ENCODE measurements at regions not wholly inside any gene's neighbourhood (a gene's known extent, or its start where the extent isn't known, plus 50 kb on each side); places are given as distances from the start of the nearest gene placed in this dataset.
A peak's percentile ranks its signal among the peaks of the same experiment; 100 is the strongest.

DNA sequence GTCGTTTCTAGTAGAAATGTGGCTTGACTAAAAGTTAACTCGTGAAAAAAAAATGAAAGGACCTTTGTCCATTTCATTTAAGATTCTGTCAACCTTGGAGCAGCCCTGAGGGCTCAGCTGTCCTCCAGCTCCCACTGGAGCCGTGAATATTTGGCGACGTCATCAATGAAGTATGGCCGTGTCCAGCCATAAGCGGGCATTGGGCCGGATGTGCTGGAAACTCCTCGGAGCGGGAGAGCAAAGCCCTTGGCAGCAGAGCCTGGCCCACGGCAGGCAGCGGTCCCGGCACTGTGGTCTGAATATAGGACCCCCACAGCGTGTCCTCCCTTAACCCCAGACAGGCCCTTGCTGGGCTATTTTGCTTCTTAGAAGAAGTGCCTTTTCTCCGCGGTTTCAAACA is 50.0 kb downstream of the JAKMIP3 start:
- peak; percentile 25 for DNase-seq

DNA sequence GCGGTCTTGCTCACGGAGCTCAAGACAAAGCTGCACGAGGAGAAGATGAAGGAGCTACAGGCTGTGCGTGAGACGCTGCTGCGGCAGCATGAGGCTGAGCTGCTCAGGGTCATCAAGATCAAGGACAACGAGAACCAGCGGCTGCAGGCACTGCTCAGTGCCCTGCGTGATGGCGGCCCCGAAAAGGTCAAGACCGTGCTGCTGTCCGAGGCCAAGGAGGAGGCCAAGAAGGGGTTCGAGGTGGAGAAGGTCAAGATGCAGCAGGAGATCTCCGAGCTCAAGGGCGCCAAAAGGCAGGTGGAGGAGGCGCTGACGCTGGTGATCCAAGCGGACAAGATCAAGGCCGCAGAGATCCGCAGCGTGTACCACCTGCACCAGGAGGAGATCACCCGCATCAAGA is 51.4 kb downstream of the JAKMIP3 start:
- no peak for DNase-seq

DNA sequence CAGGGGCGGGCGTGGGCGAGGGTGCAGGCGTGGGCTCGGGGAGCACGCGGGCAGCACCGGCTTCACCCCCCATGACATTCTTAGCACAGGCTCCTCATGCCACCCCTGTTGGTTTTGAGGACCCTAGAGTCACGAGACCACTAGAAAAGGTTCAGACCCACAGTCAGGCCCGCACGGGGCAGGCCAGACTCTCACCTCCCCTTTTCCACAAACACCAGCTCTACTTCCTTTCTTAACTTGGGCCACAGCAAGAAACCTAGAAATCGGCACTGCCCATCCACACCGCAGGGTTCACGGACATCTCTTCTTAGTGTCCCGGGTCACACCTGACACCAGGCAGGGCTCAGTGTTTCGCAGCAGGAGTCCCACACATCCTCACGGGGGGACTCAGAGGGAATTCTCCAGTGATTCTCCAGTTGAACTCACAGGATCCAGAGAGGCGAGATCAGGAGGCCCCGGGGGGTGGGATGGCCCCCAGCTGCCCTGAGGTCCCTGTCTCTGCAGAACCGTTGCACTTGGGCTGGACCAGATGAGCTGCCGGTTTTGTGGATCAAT is 52.0 kb downstream of the JAKMIP3 start:
- no peak for DNase-seq

DNA sequence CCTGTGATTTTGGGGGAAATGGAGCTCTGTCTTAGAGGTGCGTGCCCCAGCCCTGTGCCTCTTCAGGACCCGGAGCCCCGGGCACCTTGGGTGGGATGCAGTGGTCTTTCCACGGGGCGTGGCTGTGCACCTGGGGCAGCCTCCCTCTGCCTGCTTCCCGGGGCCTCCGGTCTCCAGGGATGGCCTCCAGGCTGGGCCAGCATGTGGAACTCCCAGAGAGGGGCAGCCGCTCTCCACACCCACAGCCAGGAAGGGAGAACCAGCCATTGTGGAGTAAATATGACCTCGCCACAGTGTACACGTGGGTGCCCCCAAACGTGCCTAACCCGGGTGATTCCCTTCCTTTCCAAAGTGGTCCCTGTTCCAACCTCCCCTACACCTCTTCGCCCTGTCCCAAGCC is 52.6 kb downstream of the JAKMIP3 start:
- no peak for DNase-seq

DNA sequence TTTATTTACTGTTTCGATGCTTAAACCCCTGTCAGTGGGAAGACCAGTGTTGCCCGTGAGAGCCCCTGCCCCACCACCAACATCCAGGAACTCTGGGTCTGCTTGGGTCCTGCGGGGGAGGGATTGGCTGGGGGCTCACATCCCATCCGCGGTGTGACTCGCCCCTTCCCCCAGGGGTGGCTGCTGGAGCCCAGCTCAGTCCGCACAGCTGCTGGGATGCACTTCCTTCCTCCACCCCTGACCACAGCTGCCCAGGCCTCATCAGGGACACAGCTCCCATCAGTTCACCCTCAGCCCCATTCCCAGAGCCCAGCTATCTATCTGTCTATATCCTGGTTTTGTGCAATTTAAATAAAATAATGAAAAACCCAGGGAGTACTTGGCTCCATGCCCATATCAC is 54.5 kb downstream of the JAKMIP3 start:
- no peak for DNase-seq

DNA sequence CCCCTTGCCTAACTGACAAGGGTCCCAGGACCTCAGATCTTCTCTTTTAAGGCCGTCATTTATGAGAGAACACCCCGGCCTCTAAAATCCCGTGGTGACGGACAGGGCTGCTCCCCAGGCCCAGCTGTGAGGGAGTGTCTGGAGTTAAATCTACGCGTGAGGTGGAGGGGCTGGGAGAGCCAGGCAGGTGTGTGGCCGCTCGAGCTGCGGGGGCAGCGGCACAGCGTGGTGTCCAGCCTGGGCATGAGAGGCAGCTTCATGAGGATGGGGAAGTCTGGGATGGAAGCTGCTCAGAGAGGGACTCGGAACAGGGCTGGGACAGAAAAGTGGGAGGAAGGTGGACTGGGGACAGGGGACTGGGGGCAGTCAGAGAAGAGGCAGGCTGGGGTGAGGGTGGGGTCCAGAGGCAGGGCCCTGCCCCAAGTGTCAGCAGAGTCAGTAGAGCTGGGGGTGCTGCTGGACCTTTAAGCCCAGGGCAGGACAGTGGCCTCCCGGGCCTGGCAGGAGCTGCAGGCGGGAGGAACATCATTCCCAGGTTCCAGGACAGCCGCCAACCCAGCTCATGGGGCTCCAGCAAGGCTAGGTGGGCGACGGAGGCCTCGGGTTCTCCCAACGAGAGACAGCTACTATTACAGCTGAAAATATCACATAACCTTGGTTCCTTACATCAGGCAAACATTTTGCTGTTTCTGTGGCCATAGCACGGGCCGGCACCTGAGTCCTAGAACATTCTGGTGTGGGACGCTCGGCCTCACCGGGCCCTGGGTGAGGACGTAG is 55.2 kb downstream of the JAKMIP3 start:
- DNase-seq = no peak

DNA sequence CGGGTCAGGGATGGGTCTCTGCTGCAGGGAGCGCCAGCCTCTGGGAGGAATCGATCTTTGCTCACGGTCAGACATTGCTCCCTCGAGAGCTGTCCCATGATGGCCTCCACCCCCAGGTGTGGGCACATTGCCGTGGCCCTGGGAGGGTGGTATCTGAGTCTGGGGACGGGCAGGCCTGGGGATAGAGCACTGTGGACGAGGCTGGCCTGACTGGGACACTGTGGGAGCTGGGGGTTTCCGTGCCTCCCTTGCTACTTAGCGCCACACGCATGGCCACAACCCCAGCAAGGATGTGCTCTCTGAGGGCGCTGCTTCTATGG is 55.7 kb downstream of the JAKMIP3 start:
- no peak for DNase-seq

DNA sequence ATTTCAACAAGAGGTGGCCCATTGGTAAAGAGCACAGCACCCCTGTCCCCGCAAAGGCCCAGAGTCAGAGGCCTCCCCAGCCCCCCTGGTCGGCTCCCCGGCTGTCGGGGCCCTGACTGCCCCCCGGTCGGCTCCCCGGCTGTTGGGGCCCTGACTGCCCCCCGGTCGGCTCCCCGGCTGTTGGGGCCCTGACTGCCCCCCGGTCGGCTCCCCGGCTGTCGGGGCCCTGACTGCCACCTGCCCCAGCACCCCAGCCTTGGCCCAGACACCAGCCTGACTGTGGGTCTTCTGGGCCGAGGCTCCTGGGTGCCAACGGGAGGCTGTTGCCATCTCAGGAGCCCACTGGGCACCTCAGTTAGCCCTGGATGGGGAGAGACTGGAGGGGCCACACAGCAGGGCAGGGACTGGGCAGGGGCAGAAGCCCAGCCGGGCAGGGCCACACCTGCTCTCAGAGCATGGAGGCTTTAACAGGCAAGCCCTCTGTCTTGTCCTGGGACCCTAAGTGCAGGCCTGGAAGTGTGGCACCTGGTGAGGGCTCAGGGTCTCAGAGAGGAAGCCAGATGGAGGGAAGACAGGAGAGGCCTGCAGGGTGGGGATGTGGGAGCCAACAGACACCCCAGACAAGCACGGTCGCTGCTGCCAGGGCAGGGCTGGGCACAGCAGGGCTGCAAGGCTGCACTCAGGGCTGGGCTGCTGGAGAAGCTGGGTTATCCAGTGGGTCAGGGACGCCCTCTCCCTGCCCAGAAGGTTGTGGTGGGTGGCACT is 56.5 kb downstream of the JAKMIP3 start:
- no peak for DNase-seq

DNA sequence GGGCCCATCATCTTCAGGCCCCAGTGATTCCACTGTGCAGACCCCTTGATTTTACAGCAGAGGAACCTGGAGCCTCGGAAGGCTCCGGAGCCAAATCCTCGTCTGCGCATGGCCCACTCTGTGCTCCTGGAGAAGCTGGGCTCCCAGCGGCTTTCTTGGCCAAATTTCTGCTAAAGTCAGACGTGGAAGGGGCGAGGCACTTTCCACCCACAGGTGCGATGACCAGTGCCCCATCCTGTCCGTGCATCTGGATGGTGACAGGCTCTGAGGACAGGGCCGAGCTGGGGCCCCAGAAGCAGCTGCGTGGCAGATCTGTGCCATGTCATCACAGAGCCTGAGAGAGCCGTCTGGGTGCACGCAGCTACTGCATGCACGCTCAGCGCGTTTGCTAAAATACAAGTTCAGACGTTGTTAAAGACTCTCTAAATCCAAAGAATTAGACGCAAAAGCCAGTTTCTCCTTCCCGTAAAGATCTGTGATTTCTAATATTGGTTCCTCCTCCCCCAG is 57.2 kb downstream of the JAKMIP3 start:
- DNase-seq = no peak

DNA sequence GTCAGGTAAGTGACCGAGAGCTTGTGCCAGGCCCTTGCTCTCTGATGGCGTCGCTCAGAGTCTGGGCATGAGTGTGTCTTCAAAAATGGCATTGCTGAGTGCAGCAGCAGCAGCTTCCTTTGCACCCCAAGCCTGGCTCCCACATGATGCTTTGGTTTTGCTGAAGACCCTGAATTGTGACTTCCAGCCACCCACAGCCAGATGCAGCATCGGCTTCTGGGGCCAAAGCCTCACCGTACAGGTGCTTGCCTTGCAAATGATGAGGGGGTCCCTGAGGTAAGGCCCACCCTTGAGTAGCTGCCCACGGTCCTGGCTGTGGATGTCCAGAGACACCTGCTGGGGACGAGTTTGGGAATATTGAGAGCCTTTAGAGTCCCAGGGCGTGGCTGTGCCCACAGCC is 57.9 kb downstream of the JAKMIP3 start:
- DNase-seq = no peak

DNA sequence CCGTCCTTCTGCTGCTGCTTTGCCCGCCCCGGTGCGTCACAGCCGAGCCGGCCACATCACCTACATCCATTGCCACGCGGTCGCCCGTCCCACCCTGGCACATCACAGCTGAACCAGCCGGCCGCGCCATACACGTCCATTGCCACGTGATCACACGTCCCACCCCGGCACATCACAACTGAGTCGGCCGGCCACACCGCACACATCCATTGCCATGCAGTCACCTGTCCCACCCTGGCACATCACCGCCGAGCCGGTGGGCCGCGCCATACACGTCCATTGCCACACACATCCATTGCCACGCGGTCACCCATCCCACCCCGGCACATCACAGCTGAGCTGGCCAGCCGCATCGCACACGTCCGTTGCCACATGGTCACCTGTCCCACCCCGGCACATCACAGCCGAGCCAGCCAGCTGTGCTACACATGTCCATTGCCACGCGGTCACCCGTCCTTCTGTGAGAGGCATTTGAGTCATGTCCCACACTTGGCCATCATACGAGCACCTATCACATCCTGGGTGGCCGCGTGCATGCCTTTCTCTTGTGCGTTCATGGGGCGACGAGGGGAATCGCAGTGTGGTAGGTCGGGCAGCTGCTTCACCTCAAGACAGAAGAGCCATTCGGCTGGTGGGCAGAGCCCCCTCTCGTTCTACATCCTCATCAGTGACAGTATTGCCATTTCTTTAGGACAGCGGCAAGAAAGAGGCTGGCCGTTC is 58.6 kb downstream of the JAKMIP3 start:
- DNase-seq = no peak

DNA sequence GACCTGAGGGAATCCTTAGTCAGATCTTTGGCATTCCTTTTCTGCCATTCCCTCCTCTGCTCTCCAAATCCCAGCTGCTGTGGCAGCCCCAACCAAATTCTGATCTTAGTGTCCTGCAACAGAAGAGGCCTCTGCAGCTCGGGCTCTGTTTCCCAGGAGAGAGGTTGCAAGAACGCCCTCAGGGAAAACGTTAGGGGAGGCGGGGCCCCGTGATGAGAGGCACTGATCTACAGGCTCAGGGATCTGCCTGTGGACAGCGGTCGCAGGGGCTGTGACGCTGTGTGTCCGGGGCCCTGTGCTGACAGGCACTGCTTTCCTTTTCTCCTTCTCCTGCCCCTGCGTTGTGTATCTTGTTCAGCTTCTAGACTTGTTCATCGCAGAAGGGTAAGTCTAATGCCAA is 57.3 kb upstream of the DPYSL4 start:
- no peak for DNase-seq

DNA sequence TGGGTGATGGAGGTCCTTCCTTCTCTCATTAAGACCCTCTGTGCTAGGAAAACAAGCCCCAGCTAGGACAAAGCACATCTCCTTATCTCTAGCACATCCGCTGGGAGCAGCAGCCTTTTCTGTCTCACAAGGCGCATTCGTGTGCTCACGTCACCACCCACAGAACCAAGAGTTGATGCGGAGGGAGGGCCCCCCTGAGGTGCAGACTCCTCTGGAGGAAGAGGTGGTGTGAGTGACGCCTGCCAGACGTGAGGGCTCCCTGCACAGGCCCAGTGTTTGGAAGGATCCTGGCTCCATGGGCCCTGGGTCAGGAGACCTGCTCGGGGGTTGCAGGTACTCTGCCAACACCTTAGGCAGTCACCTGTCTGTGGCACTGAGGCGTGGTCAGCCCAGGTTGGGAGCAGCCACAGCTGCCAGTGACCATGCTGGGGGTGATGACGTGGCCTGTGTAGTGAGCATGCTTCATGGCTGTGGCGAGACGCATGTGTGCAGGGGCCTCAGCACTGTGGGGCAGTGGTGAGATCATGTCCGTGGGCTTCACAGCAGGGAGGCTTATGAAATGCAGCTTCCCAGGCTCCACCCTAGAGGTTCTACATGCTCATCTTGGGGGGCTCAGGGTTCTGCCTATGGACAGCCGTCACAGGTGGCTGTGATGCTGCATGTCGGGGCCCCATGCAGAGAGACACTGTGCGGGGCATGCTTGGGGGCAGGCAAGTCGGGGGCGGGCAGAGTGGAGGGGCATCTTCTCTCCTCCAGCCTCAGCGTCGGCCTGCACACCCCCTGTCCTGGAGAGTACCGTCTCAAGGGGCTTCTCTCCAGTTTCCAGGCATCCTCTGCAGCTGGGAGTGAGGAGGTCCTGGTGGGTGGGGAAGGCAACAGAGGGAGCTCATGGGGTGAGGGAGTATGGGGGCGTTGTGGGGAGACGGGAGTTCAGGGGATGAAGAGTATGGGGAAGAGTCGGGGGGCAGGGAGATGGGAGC is 56.2 kb upstream of the DPYSL4 start:
- DNase-seq = no peak

DNA sequence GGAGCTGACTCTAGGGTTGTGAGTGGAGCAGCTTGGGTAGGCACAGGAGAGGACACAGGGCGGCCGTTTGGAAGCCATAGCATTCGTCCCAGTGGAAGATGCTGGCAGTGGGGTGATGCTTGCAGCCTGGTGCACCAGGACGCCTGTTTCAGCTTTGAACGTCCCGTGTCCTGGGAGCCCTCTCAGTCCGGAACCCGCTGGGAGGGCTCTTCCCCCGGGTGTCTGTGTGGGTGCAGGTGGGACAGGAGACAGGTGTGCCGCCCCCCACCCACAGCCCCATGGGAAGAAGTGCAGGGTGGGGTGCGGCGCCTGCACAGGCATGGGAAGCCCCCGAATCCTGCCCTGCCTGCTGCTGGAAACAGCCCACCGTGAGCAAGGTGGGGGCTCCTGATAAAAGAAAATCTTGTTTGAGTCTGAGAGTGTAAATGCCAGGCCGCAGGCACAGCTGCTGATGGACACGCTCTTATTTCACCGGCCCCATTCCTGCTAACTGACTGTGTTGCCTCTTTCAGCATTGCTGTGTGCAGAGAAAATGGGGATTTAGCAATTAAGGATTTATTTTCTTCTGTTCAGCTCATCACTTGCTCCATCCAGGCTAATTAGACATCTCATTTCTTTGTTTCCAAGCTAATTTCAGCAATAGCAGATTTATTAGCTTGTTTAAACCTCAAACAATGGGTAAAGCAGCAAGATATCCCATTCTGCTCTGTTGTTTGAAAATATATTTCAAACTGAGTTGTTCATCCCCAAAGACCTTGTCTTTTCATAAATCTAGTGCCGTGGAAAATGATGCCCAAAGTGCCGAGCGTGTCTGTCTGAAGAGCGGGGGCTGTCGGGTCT is 54.9 kb upstream of the DPYSL4 start:
- no peak for DNase-seq

DNA sequence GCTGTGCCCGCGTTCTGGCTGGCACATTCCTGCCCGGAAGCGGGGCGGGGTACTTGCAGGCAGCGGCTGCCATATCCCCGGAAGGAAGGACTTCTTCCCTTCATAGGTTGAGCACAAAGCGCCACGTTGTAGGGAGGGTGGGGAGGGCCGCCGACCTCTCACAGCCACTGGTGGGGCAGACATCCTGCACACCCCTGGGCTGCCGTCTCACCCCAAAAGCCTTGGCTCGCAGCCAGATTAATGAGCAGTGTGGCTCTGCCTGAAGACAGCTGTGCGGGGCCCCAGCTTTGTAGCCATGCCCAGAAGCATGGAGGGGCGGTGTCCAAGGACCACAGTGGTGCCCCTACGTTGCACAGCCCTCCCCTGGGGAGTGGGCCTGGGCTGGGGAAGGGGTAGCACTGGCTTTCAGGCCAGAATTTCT is 54.3 kb upstream of the DPYSL4 start:
- DNase-seq = no peak

DNA sequence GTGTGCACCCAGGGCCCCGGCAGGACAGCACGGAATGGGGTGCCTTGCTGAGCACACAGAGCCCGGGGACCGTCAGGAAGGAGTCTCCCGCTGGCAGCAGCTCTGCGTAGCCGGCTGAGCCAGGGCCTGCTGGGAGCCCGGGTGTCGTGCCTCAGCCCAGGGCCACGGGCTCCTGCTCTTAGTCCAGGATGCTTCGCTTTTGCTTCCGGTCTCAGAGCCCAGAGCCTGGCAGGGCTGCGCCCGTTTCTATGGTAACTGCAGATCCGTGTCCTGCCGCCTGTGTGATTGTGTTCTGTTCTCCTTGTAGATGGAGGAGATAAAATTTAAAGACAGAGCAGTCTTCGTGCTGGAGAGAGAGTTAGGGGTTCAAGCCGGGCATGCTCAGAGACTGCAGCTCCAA is 53.7 kb upstream of the DPYSL4 start:
- peak; percentile 57 for DNase-seq

DNA sequence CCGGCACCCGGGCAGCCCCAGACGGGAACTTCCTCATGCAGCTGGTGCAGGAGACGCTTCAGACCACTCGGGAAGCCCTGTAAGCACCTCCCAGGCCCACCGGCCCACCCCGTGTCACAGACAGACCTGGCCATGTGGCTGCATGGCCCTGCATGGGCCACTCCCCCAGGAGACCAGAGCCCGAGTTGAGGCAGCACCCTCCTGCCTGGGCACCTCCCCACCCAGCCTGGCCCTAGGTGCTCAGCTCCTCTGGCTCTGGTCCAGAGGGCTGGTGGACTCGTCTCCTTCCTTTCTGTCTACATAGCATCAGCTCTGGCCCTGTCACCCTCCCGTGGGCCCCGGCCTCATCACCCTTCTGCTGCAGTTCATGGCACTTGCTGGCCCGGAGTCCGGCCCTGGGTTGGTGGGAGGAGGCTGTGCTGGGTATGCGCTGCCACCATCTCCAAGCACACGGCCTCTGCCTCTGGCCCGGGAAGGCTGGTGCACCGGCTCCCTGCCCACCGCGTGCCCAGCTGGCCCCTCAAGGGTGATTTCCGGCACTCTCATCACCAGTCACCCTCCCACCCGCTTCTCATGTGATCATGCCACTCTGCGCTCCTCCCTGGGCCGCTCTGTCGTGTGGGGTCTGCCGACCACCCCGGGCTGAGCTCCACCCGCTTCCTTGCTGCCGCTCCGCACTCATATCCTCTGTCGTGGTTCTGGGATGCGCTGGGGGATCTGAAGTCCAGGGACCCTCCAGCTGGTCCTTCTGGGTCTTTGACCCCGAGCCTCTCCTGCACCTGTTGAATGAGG is 53.1 kb upstream of the DPYSL4 start:
- DNase-seq = no peak

DNA sequence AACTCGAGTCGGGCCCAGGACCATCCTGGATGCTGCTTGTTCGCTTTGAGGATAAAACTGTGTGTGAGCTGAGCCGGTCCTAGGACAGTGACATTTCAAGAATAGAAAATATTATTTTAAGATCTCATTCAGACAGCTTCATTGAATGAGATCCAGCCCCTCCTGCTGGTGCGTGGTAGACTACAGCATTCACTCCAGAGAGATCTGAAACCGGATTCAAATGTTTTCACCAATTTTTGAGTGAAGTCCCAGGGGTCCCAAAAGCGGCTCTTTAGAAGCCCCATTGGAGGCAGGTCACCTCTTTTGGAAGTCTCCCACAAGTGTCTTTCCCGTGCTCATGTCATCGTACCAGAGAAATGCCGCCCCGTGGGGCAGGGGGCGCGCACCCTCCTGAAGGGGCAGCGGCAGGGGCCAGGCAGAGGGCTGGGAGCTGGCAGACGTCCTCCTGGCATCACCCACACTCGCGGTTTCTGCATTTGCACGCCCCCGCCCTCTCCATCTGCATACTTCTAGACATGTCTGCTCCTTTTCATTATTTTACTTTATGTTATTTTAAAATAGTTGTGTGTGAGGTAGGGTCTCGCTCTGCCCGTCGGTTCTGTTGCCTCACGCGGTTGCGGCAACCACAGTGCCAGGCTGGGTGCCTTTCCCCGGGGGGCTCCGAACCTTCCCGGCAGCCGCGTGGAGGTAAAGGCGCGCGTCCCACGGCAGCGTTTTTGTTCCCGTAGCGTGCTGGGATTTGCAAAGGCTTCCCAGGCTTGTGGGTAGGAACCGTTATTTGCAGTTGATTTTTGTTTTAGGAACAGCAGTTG is 52.3 kb upstream of the DPYSL4 start:
- no peak for DNase-seq

Measured in left kidney (tissue), 1 donor.